ENCODE measurements at regions not wholly inside any gene's neighbourhood (a gene's known extent, or its start where the extent isn't known, plus 50 kb on each side); places are given as distances from the start of the nearest gene placed in this dataset.

GRCh38 chr3:31230425-31231223, 302.1 kb upstream of the STT3B start:
- no peak for DNase-seq

- DNase-seq, result peak; percentile 37
These were observed 300.4 kb upstream of the STT3B start for GRCh38 chr3:31232055-31233025.

DNA sequence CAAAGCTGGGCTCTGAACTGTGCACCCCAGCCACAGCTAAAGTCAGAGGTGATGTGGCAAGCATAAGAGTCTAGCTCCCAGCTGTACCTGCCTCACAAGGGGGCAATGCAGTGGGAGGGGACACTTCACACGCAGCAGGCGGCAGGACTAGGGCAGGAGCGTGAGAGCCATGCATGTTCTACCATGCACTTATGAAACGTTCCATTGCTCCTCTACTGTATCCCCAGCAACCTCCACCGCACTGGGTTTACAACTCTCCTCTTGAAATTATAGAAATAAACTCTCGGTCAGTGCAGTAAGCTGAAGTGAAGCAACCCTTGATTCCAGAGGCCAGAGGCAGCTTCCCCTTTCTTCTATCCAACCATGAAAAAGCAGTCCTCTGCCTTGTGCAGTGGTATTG, 298.6 kb upstream of the STT3B start:
- no peak for DNase-seq

DNA sequence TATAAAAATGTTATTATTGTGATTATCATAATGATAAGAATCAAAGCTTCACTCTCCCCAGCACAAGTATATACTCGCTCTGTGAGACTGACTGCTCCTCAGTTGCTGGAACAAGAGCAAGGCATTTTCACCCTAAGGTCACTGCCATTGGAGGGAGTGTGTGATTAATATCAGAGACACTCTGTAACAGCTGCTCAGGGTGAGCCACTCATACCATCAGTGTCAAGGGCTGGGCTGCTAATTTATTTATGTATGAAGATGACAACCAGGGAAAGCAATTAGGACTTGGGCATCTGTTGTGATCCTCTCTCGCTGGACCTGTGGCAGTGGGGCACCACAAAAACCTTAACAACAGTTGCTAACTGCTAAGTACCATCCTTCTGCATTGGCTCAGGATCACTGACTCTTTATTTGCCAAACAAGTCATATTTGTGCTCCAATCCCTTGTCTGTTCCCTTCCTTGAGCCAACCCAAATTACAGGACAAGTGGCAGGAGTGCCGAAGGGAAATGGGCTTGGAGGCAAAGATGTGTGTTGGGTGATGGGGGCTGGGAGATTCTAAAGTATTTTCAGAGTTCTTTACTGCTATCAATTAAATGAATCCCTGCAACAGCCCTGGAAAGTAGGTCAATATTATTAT, 297.5 kb upstream of the STT3B start:
- no peak for DNase-seq

- DNase-seq, result no peak
These were observed 294.8 kb upstream of the STT3B start for GRCh38 chr3:31237887-31238286.

DNA sequence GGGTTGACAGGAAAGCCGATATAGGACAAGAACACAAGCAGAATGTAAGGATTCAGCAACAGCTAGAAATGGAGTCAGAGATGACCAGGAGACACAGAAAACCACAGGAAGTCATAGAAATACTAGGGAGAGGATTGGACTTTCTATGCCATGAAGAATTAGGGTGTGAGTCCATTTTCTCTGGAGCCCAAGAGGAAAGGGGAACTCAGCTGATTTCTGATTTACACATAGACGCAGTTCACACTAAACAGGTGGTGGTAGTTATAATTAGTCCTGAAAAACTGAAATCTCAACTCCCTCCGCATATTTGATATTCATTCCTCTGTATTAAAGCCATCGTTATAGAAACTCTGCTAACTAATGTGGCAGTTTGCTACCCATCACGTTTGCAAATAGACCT, 292.7 kb upstream of the STT3B start:
- no peak for DNase-seq

- DNase-seq, result no peak
These were observed 292.3 kb upstream of the STT3B start for GRCh38 chr3:31240466-31240865.

DNA sequence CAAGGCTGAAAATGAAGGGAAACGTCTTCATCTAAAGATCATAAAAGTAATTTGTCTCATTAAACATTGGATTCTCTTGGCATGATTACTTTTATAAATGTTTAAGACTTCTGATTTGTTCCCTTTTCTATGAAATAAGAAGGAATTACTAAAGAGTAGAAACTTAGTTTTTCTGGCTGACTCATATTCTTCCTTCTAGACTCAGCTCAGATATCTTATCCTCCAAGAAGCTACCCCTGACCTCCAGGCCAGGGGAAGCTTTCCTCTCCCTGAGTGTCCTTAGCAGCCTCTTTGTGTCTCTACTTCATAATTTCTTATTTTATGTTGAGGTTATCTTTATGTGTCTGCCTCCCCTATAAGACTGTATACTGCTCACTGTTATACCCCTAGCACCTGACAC, 291.9 kb upstream of the STT3B start:
- DNase-seq, result no peak

DNA sequence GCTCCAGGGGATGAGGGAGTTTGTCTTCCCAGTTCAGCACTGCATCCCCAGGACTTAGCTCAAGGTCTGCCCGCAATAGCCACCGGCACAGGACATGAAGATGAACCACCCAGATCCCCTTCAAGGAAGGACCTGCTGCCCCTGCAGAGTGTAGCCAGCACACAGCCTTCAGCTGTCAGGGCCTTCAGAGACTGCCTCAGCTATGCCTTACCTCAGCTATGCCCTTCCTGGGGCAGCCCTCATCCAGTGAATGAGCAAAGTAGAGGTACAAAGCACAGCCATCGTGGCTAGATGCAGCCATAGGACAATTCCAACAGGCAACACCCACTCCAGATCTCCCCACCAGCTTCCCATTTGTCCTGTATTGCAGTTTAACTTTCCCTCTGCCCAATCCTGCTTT, 291.2 kb upstream of the STT3B start:
- DNase-seq, result no peak

GRCh38 chr3:31242026-31242960, 290.4 kb upstream of the STT3B start:
- DNase-seq, result no peak

- DNase-seq, result no peak
These were observed 287.6 kb upstream of the STT3B start for GRCh38 chr3:31244929-31245817.

DNA sequence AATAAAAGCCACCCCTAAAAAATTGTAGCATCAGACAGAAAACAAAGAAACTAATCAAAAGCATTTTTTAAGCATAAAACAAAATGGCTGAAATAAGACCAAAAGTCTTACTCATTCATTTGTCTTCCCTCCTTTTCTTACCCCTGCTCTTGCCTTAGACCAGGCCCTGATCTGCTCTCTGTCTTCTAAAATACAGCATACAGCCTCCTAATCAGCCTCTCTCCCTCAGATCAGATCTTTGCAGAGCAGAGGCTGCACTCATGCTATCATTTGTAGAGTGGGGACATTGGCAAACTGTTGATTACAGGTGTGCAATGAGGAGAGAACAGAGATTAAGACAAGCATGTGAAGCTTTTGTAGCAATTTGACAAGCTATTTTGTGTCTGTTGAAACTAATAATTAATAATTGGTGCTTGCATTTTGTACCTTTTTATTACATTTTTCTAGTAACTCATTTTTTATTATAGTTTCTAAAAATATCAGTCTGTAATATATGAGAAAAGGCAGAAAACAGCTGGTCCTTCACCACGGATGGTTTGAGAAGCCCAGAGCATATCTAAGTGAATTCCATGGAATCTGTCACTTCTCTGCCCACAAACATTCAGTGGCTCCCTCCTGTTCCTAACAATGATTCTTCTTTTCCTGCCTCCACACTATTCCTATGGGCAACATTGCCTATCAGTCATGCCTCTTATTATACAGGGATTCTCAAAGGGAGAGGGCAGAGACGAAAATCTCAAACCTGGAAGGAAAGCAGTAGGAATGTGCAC, 286.2 kb upstream of the STT3B start:
- DNase-seq, result no peak

GRCh38 chr3:31247063-31247447, 285.7 kb upstream of the STT3B start:
- no peak for DNase-seq

- no peak for DNase-seq
These were observed 284.7 kb upstream of the STT3B start for GRCh38 chr3:31247850-31248562.

DNA sequence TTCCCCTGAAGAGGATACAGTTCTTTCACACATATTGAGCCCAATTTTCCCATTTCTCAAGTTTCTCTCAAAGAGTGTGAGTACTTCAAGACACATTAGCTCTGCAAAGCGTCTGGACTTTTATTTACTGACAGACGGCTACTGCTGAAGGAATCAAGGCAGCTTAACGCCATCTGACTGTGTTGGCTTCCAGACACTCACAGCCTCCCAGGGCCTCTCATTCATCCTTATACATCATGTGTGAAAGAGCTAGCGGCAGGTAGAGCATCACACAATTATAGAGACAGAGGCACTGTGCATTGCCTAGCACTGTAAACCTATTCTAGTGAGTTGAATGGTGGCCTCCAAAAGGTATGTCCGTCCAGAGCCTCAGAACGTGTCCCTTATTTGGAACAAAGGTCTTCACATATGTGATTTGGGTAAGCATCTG, 284.1 kb upstream of the STT3B start:
- DNase-seq, result no peak

DNA sequence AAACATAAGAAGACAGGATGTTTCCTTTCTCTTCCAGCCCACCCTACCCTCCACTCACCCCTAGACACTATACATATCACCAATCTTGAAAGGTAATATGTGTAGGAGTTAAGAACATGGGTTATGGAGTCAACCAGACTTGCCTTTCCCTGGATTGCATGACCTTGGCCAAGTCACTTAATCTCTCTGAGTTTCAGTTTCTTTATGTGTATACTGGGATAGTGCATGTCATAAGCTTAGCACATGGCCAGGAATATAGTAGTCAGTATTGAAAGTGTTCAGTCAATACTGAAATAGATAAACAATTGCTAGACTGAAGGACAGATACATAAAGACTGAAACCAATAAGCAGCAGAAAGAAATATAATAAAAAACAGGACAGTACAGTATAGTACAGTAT, 283.2 kb upstream of the STT3B start:
- DNase-seq, result no peak

GRCh38 chr3:31250116-31250777, 282.5 kb upstream of the STT3B start:
- DNase-seq, result peak; percentile 29

DNA sequence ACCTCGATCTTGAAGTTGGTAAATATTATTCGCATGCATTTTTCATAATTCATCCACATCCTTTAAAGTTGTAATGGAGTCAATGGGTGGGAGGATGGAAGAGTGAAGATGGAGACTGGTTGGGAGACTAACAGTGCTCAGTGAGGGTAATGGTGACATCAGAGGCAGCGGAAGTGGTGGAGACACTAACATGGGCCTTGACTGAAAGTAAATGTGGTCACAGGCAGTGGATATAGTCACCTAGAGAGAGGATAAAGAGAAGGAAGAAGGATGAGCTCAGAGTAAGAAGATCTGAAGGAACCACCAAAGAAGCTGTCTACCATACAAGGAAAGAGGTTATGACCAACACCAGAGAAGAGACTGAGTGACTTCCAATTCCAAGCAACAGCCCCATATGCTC, 281.6 kb upstream of the STT3B start:
- no peak for DNase-seq

All from fibroblast of skin of abdomen (primary cell).